GM23248 (cell line): ENCODE measurements at regions not wholly inside any gene's neighbourhood (a gene's known extent, or its start where the extent isn't known, plus 50 kb on each side); places are given as distances from the start of the nearest gene placed in this dataset.

Source experiments
- EZH2 ChIP-seq: fragments of 200-600 bp; sonication (generic); IDR thresholded peaks from 2 replicates; pipeline ENCODE4 v1.6.1; 2018; ENCODE audit warnings: antibody characterized with exemption, mild to moderate bottlenecking; ENCODE audit not compliant: insufficient read depth, poor library complexity, severe bottlenecking
- EZH2phosphoT487 ChIP-seq: fragments of 200-600 bp; sonication (generic); IDR thresholded peaks from 2 replicates; pipeline ENCODE4 v1.6.1; 2018; ENCODE audit warnings: antibody characterized with exemption, moderate library complexity, mild to moderate bottlenecking, low read depth; ENCODE audit not compliant: insufficient read depth

DNA sequence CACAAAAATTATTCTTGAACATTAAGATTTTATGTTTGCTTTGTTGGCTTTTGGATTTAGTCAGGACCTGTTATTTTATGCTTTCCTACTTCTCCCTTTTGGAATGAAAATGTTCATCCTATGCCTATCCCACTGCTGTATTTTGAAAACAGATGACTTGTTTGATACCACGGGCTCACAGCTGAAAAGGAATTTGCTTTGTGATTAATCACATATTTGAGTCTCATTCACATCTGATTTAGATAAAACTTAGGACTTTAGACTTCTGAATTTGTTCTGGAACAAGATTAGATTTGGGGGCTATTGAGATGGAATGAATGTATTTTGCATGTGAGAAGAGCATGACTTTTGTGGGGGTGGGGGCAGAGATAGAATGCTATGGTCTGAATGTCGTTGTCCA, 1012.6 kb downstream of the CDH11 start:
- TF ChIP-seq EZH2phosphoT487 (no peak), EZH2 (no peak)
